H1 (cell line): ENCODE measurements at regions not wholly inside any gene's neighbourhood (a gene's known extent, or its start where the extent isn't known, plus 50 kb on each side); places are given as distances from the start of the nearest gene placed in this dataset.

Experiments
- CTCF ChIA-PET: fragments of 300-600 bp; sonication (Branson Sonifier 250); formaldehyde crosslinking; loops from one replicate; lab custom pipeline; 2021; ENCODE audit not compliant: partially characterized antibody; lab: Charles Lee
- POLR2A ChIA-PET: fragments of 300-600 bp; sonication (Branson Sonifier 250); formaldehyde crosslinking; loops from one replicate; lab custom pipeline; 2021; ENCODE audit warnings: inconsistent platforms; ENCODE audit not compliant: partially characterized antibody; lab: Charles Lee
- DNase-seq, 2 experiments: peaks; one replicate each; pipeline versions ENCODE4 v3.0.0 to v3.0.0-alpha.2; 2010 to 2022; ENCODE audit warnings: low spot score in 2 of 2, low read depth in 1 of 2, mixed read lengths in 1 of 2
- FAIRE-seq: peaks from 2 replicates; lab custom pipeline; 2011; peaks lifted over from hg19 to GRCh38; lab: Jason Lieb, UNC
- H2AFZ ChIP-seq: 2 replicates; pipeline ENCODE4 v1.8.1; 2012; ENCODE audit warnings: low read length, inconsistent platforms
- H2AK5ac ChIP-seq: 2 replicates; pipeline ENCODE4 v1.6.1; 2013; ENCODE audit warnings: low read depth, low read length
- H2BK120ac ChIP-seq: replicated peaks from 2 replicates; pipeline ENCODE3; 2013; ENCODE audit warnings: low read depth, low read length, inconsistent platforms
- H2BK12ac ChIP-seq: 2 replicates; pipeline ENCODE4 v1.6.1; 2013; ENCODE audit warnings: low read depth, low read length
- H2BK15ac ChIP-seq: 2 replicates; pipeline ENCODE4 v1.6.1; 2013; ENCODE audit warnings: low read length
- H2BK20ac ChIP-seq: 2 replicates; pipeline ENCODE4 v1.6.1; 2013; ENCODE audit warnings: low read length
- H2BK5ac ChIP-seq: 2 replicates; pipeline ENCODE4 v1.6.1; 2013; ENCODE audit warnings: low read depth, low read length
- H3K14ac ChIP-seq: 2 replicates; pipeline ENCODE4 v1.6.1; 2013; ENCODE audit warnings: inconsistent platforms; ENCODE audit not compliant: insufficient read length
- H3K18ac ChIP-seq: 2 replicates; pipeline ENCODE4 v1.6.1; 2013; ENCODE audit warnings: low read length; ENCODE audit errors: extremely low read depth
- H3K23ac ChIP-seq: 2 replicates; pipeline ENCODE4 v1.6.1; 2013; ENCODE audit warnings: inconsistent platforms; ENCODE audit not compliant: insufficient read length
- H3K23me2 ChIP-seq: 2 replicates; pipeline ENCODE4 v1.6.1; 2013; ENCODE audit warnings: low read depth, low read length
- H3K27ac ChIP-seq: 2 replicates; pipeline ENCODE4 v1.6.1; 2011; ENCODE audit warnings: low read depth, low read length, inconsistent platforms
- H3K27me3 ChIP-seq, 4 experiments: replicated peaks in 1 of 4; 1 replicate in 1 of 4; 2 replicates in 3 of 4; pipeline versions ENCODE4 v1.6.1 to v1.8.1; 2011 to 2013; ENCODE audit warnings: low read length in 3 of 4, mild to moderate bottlenecking in 3 of 4, inconsistent platforms in 2 of 4, mixed read lengths in 2 of 4, moderate library complexity in 1 of 4; ENCODE audit not compliant: control insufficient read depth in 3 of 4, insufficient read depth in 3 of 4; ENCODE audit errors: extremely low read depth in 1 of 4
- H3K36me3 ChIP-seq, 4 experiments: 2 replicates each; pipeline versions ENCODE4 v1.6.1 to v1.8.1; 2011 to 2013; ENCODE audit warnings: mild to moderate bottlenecking in 4 of 4, low read length in 3 of 4, moderate library complexity in 2 of 4, control low read depth in 1 of 4, inconsistent platforms in 1 of 4; ENCODE audit not compliant: insufficient read depth in 4 of 4, control insufficient read depth in 2 of 4
- H3K4ac ChIP-seq: replicated peaks from 2 replicates; pipeline ENCODE3; 2013; ENCODE audit warnings: low read length, low read depth, mixed read lengths, inconsistent platforms; ENCODE audit not compliant: insufficient read length
- H3K4me1 ChIP-seq, 4 experiments: replicated peaks in 1 of 4; 1 replicate in 1 of 4; 2 replicates in 3 of 4; pipeline versions ENCODE4 v1.6.1 to v1.8.1; 2011 to 2013; ENCODE audit warnings: low read length in 3 of 4, inconsistent platforms in 2 of 4, mixed read lengths in 1 of 4; ENCODE audit not compliant: insufficient read depth in 4 of 4, control insufficient read depth in 3 of 4
- H3K4me2 ChIP-seq, 2 experiments: 2 replicates each; pipeline versions ENCODE4 v1.6.1 to v1.8.1; 2011 to 2013; ENCODE audit warnings: low read depth in 2 of 2, low read length in 2 of 2, control low read depth in 1 of 2, inconsistent platforms in 1 of 2, mild to moderate bottlenecking in 1 of 2; ENCODE audit not compliant: insufficient read depth in 1 of 2
- H3K4me3 ChIP-seq, 4 experiments: fragments of 200-600, 300-600 bp in 1 of 4; sonication (generic), shearing (Covaris generic), sonication (Bioruptor Twin) in 1 of 4; 2 replicates each; pipeline versions ENCODE4 v1.5.1 to v1.8.1; 2011 to 2016; ENCODE audit warnings: low read length in 4 of 4, low read depth in 3 of 4, control low read depth in 2 of 4, inconsistent platforms in 2 of 4, mild to moderate bottlenecking in 2 of 4, mixed read lengths in 1 of 4, moderate library complexity in 1 of 4; ENCODE audit not compliant: insufficient read depth in 2 of 4; ENCODE audit errors: extremely low read depth in 1 of 4
- H3K56ac ChIP-seq: replicated peaks from 2 replicates; pipeline ENCODE3; 2013; ENCODE audit warnings: low read depth, mild to moderate bottlenecking, mixed read lengths, low read length, inconsistent platforms; ENCODE audit not compliant: insufficient read length
- H3K79me1 ChIP-seq: 2 replicates; pipeline ENCODE4 v1.6.1; 2013; ENCODE audit warnings: low read depth, low read length, control low read depth
- H3K79me2 ChIP-seq, 2 experiments: 2 replicates each; pipeline versions ENCODE4 v1.6.1 to v1.8.1; 2012 to 2013; ENCODE audit warnings: low read length in 2 of 2, mild to moderate bottlenecking in 2 of 2, inconsistent platforms in 1 of 2; ENCODE audit not compliant: insufficient read depth in 2 of 2, control insufficient read depth in 1 of 2
- H3K9ac ChIP-seq, 4 experiments: replicated peaks in 1 of 4; 1 replicate in 1 of 4; 2 replicates in 3 of 4; pipeline versions ENCODE4 v1.6.1 to v1.8.1; 2011 to 2013; ENCODE audit warnings: low read depth in 3 of 4, low read length in 3 of 4, control low read depth in 2 of 4, mild to moderate bottlenecking in 2 of 4, moderate library complexity in 2 of 4, inconsistent platforms in 1 of 4; ENCODE audit errors: extremely low read depth in 1 of 4
- H3K9me3 ChIP-seq, 2 experiments: 2 replicates each; pipeline versions ENCODE4 v1.6.1 to v1.8.1; 2012 to 2013; ENCODE audit warnings: mild to moderate bottlenecking in 2 of 2, moderate library complexity in 2 of 2, control low read depth in 1 of 2, inconsistent platforms in 1 of 2, low read depth in 1 of 2, low read length in 1 of 2, mixed read lengths in 1 of 2; ENCODE audit not compliant: insufficient read depth in 2 of 2
- H4K20me1 ChIP-seq, 2 experiments: replicated peaks in 1 of 2; 2 replicates each; pipeline versions ENCODE3 to v1.8.1; 2011 to 2013; ENCODE audit warnings: inconsistent platforms in 2 of 2, low read length in 2 of 2, mild to moderate bottlenecking in 1 of 2; ENCODE audit not compliant: insufficient read depth in 2 of 2, control insufficient read depth in 1 of 2
- H4K5ac ChIP-seq: 2 replicates; pipeline ENCODE4 v1.6.1; 2013; ENCODE audit warnings: low read length, low read depth, mixed read lengths, inconsistent platforms; ENCODE audit not compliant: insufficient read length
- H4K8ac ChIP-seq: 2 replicates; pipeline ENCODE4 v1.8.0; 2013; ENCODE audit warnings: mild to moderate bottlenecking, moderate library complexity, low read length, inconsistent platforms; ENCODE audit not compliant: insufficient read depth; ENCODE audit errors: extremely low read depth
- H4K91ac ChIP-seq: replicated peaks from 2 replicates; pipeline ENCODE3; 2013; ENCODE audit warnings: low read length, mixed read lengths, inconsistent platforms; ENCODE audit not compliant: insufficient read length
- PHF8 ChIP-seq: fragments of 200-600 bp; sonication (generic); conservative IDR thresholded peaks from 2 replicates; pipeline ENCODE4 v1.7.1; 2012; ENCODE audit warnings: low read depth, mild to moderate bottlenecking, inconsistent platforms, low read length, moderate library complexity
- SIN3A ChIP-seq, 2 experiments: IDR thresholded peaks in 1 of 2; conservative IDR thresholded peaks in 1 of 2; 2 replicates each; pipeline ENCODE4 v1.6.1; 2011 to 2012; ENCODE audit warnings: low read length in 2 of 2, improper control_type of control experiment in 1 of 2, low read depth in 1 of 2, mild to moderate bottlenecking in 1 of 2
- SP1 ChIP-seq: IDR thresholded peaks from 2 replicates; pipeline ENCODE4 v1.6.1; 2011; ENCODE audit warnings: low read depth, low read length
- SRF ChIP-seq: IDR thresholded peaks from 2 replicates; pipeline ENCODE4 v1.6.1; 2011; ENCODE audit warnings: mild to moderate bottlenecking, low read depth, low read length, moderate library complexity
- WGBS, 2 experiments: shearing (Covaris generic) in 1 of 2; methylation state at CpG; one replicate each; pipeline versions ENCODE4 v1.1.6 to v1.1.7; 2013 to 2015; ENCODE audit warnings: low lambda C conversion rate in 2 of 2, mixed read lengths in 2 of 2, inconsistent platforms in 1 of 2, low coverage in 1 of 2, missing lambda C conversion rate in 1 of 2; ENCODE audit not compliant: insufficient replicate concordance in 2 of 2, insufficient coverage in 1 of 2, insufficient read length in 1 of 2; ENCODE audit errors: extremely low coverage in 1 of 2, missing lambda C conversion rate in 1 of 2; 5-methylcytosine and 5-hydroxymethylcytosine counted together

- no peak for FAIRE-seq
- Histone ChIP-seq H3K27me3 (peaks cover 0 to 5% (median 0%) of the 10 kb centered on the region in 4 experiments; a peak in 1 of 7 replicates), H3K56ac (no peak overlapping the region), H3K9me3 (no peaks in the 10 kb centered on the region), H3K79me1 (no peaks in the 10 kb centered on the region), H4K8ac (no peak overlapping the region), H3K23ac (no peak overlapping the region), H3K9ac (no peak overlapping the region), H2BK120ac (no peak overlapping the region), H3K23me2 (peaks cover 4% of the 10 kb centered on the region; the same call in 1 of the 2 replicates), H3K4me3 (no peak overlapping the region), H4K91ac (no peak overlapping the region), H2BK12ac (no peak overlapping the region), H3K27ac (no peak overlapping the region), H3K4me1 (peaks cover 0 to 6% (median 5%) of the 10 kb centered on the region in 4 experiments; a peak in 4 of 7 replicates), H4K5ac (no peak overlapping the region), H3K4me2 (no peak overlapping the region), H2AK5ac (no peak overlapping the region), H2BK15ac (no peak overlapping the region), H3K36me3 (no peaks in the 10 kb centered on the region), H3K4ac (no peak overlapping the region), H2AFZ (no peak overlapping the region), H3K18ac (no peak overlapping the region), H3K79me2 (no peaks in the 10 kb centered on the region), H2BK5ac (no peak overlapping the region), H3K14ac (no peak overlapping the region), H2BK20ac (no peak overlapping the region), H4K20me1 (peaks cover 0 to 2% of the 10 kb centered on the region in 2 experiments)
- POLR2A ChIA-PET: no interaction called here
- CTCF ChIA-PET: interaction anchor here (0.6 to 1.3 kb wide), 4 partner anchors 11 to 286 kb away, joined by 3 to 4 read pairs (median 3); no protein-coding TSS in a partner anchor
- TF ChIP-seq SIN3A (conservative IDR thresholded peaks at IDR 0.05 in 1 of 2, IDR thresholded peaks at IDR 0.05 in 1 of 2; ENCODE audit: low read depth in 1 of 2, low read length in 2 of 2): no peak
- no peak for TF ChIP-seq SP1
- no peak for TF ChIP-seq PHF8
- no peak for TF ChIP-seq SRF
- 87% methylated on average over 22 of the region's 24 CpGs; no CpG with 5 or more reads in 1 of the 2 experiments for WGBS, 2 experiments
- DNase-seq: no peak
Measured at GRCh38 chr4:3656416-3657356, 109.5 kb upstream of the ADRA2C start.
